GM23338 (cell line): ENCODE measurements at regions not wholly inside any gene's neighbourhood (a gene's known extent, or its start where the extent isn't known, plus 50 kb on each side); places are given as distances from the start of the nearest gene placed in this dataset.

Source experiments
- ATAC-seq: fragments of 200-7000 bp; cut with Tn5 transposase; 3 replicates; pipeline ENCODE4 v1.9.1; 2020
- DNase-seq: peaks from one replicate; pipeline ENCODE4 v3.0.0-alpha.2; 2015; ENCODE audit warnings: low spot score
- H2AFZ ChIP-seq: fragments of 200-600 bp; sonication (generic); 2 replicates; pipeline ENCODE4 v1.8.0; 2016; ENCODE audit warnings: antibody characterized with exemption, mild to moderate bottlenecking, moderate library complexity
- H3F3A ChIP-seq: fragments of 200-600 bp; sonication (generic); replicated peaks from 2 replicates; pipeline ENCODE4 v1.8.0; 2017; ENCODE audit warnings: antibody characterized with exemption, mixed run types, low read depth
- H3K27ac ChIP-seq: fragments of 200-600 bp; sonication (generic); 2 replicates; pipeline ENCODE4 v1.6.1; 2016; ENCODE audit warnings: low read depth
- H3K27me3 ChIP-seq: fragments of 200-600 bp; sonication (generic); 2 replicates; pipeline ENCODE4 v1.8.0; 2016; ENCODE audit warnings: mild to moderate bottlenecking, mixed run types, moderate library complexity; ENCODE audit not compliant: insufficient read depth
- H3K36me3 ChIP-seq: fragments of 200-600 bp; sonication (generic); 2 replicates; pipeline ENCODE4 v1.8.0; 2016; ENCODE audit warnings: mild to moderate bottlenecking; ENCODE audit not compliant: insufficient read depth
- H3K4me1 ChIP-seq: fragments of 200-600 bp; sonication (generic); 2 replicates; pipeline ENCODE4 v1.8.0; 2016; ENCODE audit warnings: mild to moderate bottlenecking, moderate library complexity; ENCODE audit not compliant: insufficient read depth
- H3K4me2 ChIP-seq: fragments of 200-600 bp; sonication (generic); 2 replicates; pipeline ENCODE4 v1.7.1; 2017; ENCODE audit warnings: mixed run types
- H3K4me3 ChIP-seq: fragments of 200-600 bp; sonication (generic); 2 replicates; pipeline ENCODE4 v1.6.1; 2016; ENCODE audit warnings: mixed run types
- H3K79me2 ChIP-seq: fragments of 200-600 bp; sonication (generic); replicated peaks from 2 replicates; pipeline ENCODE4 v1.8.0; 2017; ENCODE audit warnings: mild to moderate bottlenecking; ENCODE audit not compliant: insufficient read depth
- H3K9me2 ChIP-seq: fragments of 200-600 bp; sonication (generic); 2 replicates; pipeline ENCODE4 v1.8.0; 2017; ENCODE audit not compliant: insufficient read depth
- H4K20me1 ChIP-seq: fragments of 200-600 bp; sonication (generic); replicated peaks from 2 replicates; pipeline ENCODE4 v1.8.0; 2017; ENCODE audit warnings: mild to moderate bottlenecking; ENCODE audit not compliant: insufficient read depth
- H3K27ac Mint-ChIP-seq: 2 replicates; pipeline ENCODE4 v1.8.0; 2020; ENCODE audit warnings: inconsistent platforms, mild to moderate bottlenecking, moderate library complexity, mixed read lengths
- H3K27me3 Mint-ChIP-seq: 3 replicates; pipeline ENCODE4 v1.8.0; 2022; ENCODE audit warnings: low read depth, mild to moderate bottlenecking, moderate library complexity, mixed read lengths, inconsistent platforms; ENCODE audit not compliant: insufficient read depth, poor library complexity
- H3K36me3 Mint-ChIP-seq: 3 replicates; pipeline ENCODE4 v1.8.0; 2021; ENCODE audit warnings: low read depth, mild to moderate bottlenecking, inconsistent platforms, moderate library complexity, mixed read lengths
- H3K4me1 Mint-ChIP-seq: 3 replicates; pipeline ENCODE4 v1.8.0; 2020; ENCODE audit warnings: mild to moderate bottlenecking, inconsistent platforms, mixed read lengths
- H3K4me3 Mint-ChIP-seq: 3 replicates; pipeline ENCODE4 v1.8.0; 2021; ENCODE audit warnings: moderate library complexity, mild to moderate bottlenecking, inconsistent platforms, mixed read lengths
- H3K9me3 Mint-ChIP-seq: 3 replicates; pipeline ENCODE4 v1.8.0; 2020; ENCODE audit warnings: moderate library complexity, mild to moderate bottlenecking, inconsistent platforms, mixed read lengths
- CREB1 ChIP-seq: fragments of 250-450 bp; sonication (Bioruptor Pico); IDR thresholded peaks from 2 replicates; pipeline ENCODE4 v1.5.0; 2020; ENCODE audit warnings: low read depth, mild to moderate bottlenecking, moderate library complexity
- EZH2 ChIP-seq: fragments of 200-600 bp; sonication (generic); IDR thresholded peaks from one replicate; pipeline ENCODE4 v1.8.0; 2017; ENCODE audit warnings: antibody characterized with exemption, mild to moderate bottlenecking, low read depth; ENCODE audit not compliant: unreplicated experiment
- ZNF114 ChIP-seq: fragments of 250-450 bp; sonication (Bioruptor Pico); IDR thresholded peaks from 2 replicates; pipeline ENCODE4 v1.5.0; 2020; ENCODE audit warnings: mild to moderate bottlenecking, moderate library complexity
- ZNF331 ChIP-seq: fragments of 250-450 bp; sonication (Bioruptor Pico); IDR thresholded peaks from 2 replicates; pipeline ENCODE4 v1.5.0; 2020; ENCODE audit warnings: low read depth, mild to moderate bottlenecking, moderate library complexity
- TF ChIP-seq, protein P1 (sequence below): IDR thresholded peaks from one replicate; pipeline ENCODE4 v1.6.1; 2018; ENCODE audit warnings: antibody characterized with exemption; ENCODE audit not compliant: unreplicated experiment
- TF ChIP-seq, protein P2 (sequence below): fragments of 250-450 bp; sonication (Bioruptor Pico); IDR thresholded peaks from 2 replicates; pipeline ENCODE4 v1.5.0; 2020; ENCODE audit warnings: mild to moderate bottlenecking, moderate library complexity
- TF ChIP-seq, protein P3 (sequence below): IDR thresholded peaks from 2 replicates; pipeline ENCODE4 v1.6.1; 2016; ENCODE audit warnings: antibody characterized with exemption

DNA sequence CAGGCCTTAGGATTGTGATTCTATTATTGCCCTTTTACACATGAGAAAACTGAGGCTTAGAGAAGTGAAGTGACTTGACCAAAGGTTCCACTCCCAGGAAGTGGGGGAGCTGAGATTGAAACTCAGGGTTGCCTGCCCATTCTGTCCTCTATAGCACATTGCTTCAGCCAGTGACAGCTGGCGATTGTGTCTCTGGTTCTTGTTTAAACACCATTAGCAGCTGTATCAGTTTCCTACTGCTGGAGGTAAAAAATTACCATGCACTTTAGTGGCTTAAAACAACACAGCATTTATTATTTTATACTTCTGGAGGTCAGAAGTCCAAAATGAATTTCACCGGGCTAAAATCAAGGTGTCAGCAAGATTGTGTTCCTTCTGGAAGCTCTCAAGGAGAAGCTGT is 205.8 kb upstream of the MAMLD1 start:
- ATAC-seq (no peak), DNase-seq (no peak)
- Mint-ChIP-seq H3K36me3 (no peaks in the 10 kb centered on the region), H3K27me3 (peaks cover 5% of the 10 kb centered on the region), H3K4me3 (no peak overlapping the region), H3K27ac (no peak overlapping the region), H3K4me1 (no peaks in the 10 kb centered on the region), H3K9me3 (peaks cover 3% of the 10 kb centered on the region; the same call in 1 of the 3 replicates)
- H3K27ac ChIP-seq = no peak overlapping the region
- H3F3A ChIP-seq = no peaks in the 10 kb centered on the region
- H3K79me2 ChIP-seq = no peaks in the 10 kb centered on the region
- H2AFZ ChIP-seq = no peak overlapping the region
- no peak overlapping the region for H3K4me3 ChIP-seq
- TF ChIP-seq ZNF331 (CRISPR knock-in tag) (no peak), CREB1 (CRISPR knock-in tag) (no peak), EZH2 (no peak), ZNF114 (CRISPR knock-in tag) (no peak)
- TF ChIP-seq, protein P1, sequence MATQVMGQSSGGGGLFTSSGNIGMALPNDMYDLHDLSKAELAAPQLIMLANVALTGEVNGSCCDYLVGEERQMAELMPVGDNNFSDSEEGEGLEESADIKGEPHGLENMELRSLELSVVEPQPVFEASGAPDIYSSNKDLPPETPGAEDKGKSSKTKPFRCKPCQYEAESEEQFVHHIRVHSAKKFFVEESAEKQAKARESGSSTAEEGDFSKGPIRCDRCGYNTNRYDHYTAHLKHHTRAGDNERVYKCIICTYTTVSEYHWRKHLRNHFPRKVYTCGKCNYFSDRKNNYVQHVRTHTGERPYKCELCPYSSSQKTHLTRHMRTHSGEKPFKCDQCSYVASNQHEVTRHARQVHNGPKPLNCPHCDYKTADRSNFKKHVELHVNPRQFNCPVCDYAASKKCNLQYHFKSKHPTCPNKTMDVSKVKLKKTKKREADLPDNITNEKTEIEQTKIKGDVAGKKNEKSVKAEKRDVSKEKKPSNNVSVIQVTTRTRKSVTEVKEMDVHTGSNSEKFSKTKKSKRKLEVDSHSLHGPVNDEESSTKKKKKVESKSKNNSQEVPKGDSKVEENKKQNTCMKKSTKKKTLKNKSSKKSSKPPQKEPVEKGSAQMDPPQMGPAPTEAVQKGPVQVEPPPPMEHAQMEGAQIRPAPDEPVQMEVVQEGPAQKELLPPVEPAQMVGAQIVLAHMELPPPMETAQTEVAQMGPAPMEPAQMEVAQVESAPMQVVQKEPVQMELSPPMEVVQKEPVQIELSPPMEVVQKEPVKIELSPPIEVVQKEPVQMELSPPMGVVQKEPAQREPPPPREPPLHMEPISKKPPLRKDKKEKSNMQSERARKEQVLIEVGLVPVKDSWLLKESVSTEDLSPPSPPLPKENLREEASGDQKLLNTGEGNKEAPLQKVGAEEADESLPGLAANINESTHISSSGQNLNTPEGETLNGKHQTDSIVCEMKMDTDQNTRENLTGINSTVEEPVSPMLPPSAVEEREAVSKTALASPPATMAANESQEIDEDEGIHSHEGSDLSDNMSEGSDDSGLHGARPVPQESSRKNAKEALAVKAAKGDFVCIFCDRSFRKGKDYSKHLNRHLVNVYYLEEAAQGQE = no peak
- TF ChIP-seq, protein P2, sequence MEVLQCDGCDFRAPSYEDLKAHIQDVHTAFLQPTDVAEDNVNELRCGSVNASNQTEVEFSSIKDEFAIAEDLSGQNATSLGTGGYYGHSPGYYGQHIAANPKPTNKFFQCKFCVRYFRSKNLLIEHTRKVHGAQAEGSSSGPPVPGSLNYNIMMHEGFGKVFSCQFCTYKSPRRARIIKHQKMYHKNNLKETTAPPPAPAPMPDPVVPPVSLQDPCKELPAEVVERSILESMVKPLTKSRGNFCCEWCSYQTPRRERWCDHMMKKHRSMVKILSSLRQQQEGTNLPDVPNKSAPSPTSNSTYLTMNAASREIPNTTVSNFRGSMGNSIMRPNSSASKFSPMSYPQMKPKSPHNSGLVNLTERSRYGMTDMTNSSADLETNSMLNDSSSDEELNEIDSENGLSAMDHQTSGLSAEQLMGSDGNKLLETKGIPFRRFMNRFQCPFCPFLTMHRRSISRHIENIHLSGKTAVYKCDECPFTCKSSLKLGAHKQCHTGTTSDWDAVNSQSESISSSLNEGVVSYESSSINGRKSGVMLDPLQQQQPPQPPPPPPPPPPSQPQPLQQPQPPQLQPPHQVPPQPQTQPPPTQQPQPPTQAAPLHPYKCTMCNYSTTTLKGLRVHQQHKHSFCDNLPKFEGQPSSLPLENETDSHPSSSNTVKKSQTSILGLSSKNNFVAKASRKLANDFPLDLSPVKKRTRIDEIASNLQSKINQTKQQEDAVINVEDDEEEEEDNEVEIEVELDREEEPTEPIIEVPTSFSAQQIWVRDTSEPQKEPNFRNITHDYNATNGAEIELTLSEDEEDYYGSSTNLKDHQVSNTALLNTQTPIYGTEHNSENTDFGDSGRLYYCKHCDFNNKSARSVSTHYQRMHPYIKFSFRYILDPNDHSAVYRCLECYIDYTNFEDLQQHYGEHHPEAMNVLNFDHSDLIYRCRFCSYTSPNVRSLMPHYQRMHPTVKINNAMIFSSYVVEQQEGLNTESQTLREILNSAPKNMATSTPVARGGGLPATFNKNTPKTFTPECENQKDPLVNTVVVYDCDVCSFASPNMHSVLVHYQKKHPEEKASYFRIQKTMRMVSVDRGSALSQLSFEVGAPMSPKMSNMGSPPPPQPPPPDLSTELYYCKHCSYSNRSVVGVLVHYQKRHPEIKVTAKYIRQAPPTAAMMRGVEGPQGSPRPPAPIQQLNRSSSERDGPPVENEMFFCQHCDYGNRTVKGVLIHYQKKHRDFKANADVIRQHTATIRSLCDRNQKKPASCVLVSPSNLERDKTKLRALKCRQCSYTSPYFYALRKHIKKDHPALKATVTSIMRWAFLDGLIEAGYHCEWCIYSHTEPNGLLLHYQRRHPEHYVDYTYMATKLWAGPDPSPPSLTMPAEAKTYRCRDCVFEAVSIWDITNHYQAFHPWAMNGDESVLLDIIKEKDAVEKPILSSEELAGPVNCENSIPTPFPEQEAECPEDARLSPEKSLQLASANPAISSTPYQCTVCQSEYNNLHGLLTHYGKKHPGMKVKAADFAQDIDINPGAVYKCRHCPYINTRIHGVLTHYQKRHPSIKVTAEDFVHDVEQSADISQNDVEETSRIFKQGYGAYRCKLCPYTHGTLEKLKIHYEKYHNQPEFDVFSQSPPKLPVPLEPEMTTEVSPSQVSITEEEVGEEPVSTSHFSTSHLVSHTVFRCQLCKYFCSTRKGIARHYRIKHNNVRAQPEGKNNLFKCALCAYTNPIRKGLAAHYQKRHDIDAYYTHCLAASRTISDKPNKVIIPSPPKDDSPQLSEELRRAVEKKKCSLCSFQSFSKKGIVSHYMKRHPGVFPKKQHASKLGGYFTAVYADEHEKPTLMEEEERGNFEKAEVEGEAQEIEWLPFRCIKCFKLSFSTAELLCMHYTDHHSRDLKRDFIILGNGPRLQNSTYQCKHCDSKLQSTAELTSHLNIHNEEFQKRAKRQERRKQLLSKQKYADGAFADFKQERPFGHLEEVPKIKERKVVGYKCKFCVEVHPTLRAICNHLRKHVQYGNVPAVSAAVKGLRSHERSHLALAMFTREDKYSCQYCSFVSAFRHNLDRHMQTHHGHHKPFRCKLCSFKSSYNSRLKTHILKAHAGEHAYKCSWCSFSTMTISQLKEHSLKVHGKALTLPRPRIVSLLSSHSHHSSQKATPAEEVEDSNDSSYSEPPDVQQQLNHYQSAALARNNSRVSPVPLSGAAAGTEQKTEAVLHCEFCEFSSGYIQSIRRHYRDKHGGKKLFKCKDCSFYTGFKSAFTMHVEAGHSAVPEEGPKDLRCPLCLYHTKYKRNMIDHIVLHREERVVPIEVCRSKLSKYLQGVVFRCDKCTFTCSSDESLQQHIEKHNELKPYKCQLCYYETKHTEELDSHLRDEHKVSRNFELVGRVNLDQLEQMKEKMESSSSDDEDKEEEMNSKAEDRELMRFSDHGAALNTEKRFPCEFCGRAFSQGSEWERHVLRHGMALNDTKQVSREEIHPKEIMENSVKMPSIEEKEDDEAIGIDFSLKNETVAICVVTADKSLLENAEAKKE = no peak
- TF ChIP-seq, protein P3, sequence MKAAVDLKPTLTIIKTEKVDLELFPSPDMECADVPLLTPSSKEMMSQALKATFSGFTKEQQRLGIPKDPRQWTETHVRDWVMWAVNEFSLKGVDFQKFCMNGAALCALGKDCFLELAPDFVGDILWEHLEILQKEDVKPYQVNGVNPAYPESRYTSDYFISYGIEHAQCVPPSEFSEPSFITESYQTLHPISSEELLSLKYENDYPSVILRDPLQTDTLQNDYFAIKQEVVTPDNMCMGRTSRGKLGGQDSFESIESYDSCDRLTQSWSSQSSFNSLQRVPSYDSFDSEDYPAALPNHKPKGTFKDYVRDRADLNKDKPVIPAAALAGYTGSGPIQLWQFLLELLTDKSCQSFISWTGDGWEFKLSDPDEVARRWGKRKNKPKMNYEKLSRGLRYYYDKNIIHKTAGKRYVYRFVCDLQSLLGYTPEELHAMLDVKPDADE = no peak
- H3K36me3 ChIP-seq = no peaks in the 10 kb centered on the region
- no peaks in the 10 kb centered on the region for H3K27me3 ChIP-seq
- H3K4me1 ChIP-seq = no peaks in the 10 kb centered on the region
- H4K20me1 ChIP-seq = no peaks in the 10 kb centered on the region
- H3K4me2 ChIP-seq = no peak overlapping the region
- H3K9me2 ChIP-seq = no peaks in the 10 kb centered on the region
